Ishikawa (cell line): ENCODE measurements at regions not wholly inside any gene's neighbourhood (a gene's known extent, or its start where the extent isn't known, plus 50 kb on each side); places are given as distances from the start of the nearest gene placed in this dataset.

ENCODE experiments used
- CEBPB ChIP-seq: IDR thresholded peaks from 2 replicates; pipeline ENCODE4 v1.6.1; 2012
- CREB1 ChIP-seq: IDR thresholded peaks from 2 replicates; pipeline ENCODE4 v1.6.1; 2012; ENCODE audit warnings: low read depth
- EGR1 ChIP-seq: IDR thresholded peaks from 2 replicates; pipeline ENCODE4 v1.6.1; 2012
- EP300 ChIP-seq: IDR thresholded peaks from 2 replicates; pipeline ENCODE4 v1.6.1; 2012; ENCODE audit warnings: borderline replicate concordance
- FOXM1 ChIP-seq: IDR thresholded peaks from 2 replicates; pipeline ENCODE4 v1.6.1; 2012; ENCODE audit warnings: low read depth, borderline replicate concordance
- MAX ChIP-seq: IDR thresholded peaks from 2 replicates; pipeline ENCODE4 v1.6.1; 2012
- NFIC ChIP-seq: IDR thresholded peaks from 2 replicates; pipeline ENCODE4 v1.6.1; 2012
- RAD21 ChIP-seq: IDR thresholded peaks from 2 replicates; pipeline ENCODE4 v1.6.1; 2012; ENCODE audit warnings: low read depth
- TAF1 ChIP-seq: IDR thresholded peaks from 2 replicates; pipeline ENCODE4 v1.6.1; 2012; ENCODE audit warnings: low read depth, mild to moderate bottlenecking
- TCF12 ChIP-seq: IDR thresholded peaks from 2 replicates; pipeline ENCODE4 v1.6.1; 2012; ENCODE audit warnings: low read depth
- TEAD4 ChIP-seq: IDR thresholded peaks from 2 replicates; pipeline ENCODE4 v1.6.1; 2012
- USF1 ChIP-seq: IDR thresholded peaks from 2 replicates; pipeline ENCODE4 v1.6.1; 2012
- YY1 ChIP-seq: IDR thresholded peaks from 2 replicates; pipeline ENCODE4 v1.6.1; 2012; ENCODE audit warnings: low read depth
- ZBTB7A ChIP-seq: IDR thresholded peaks from 2 replicates; pipeline ENCODE4 v1.6.1; 2012; ENCODE audit warnings: low read depth
- TF ChIP-seq, protein P1 (sequence below): IDR thresholded peaks from 2 replicates; pipeline ENCODE4 v1.6.1; 2012; ENCODE audit warnings: low read depth, mild to moderate bottlenecking

DNA sequence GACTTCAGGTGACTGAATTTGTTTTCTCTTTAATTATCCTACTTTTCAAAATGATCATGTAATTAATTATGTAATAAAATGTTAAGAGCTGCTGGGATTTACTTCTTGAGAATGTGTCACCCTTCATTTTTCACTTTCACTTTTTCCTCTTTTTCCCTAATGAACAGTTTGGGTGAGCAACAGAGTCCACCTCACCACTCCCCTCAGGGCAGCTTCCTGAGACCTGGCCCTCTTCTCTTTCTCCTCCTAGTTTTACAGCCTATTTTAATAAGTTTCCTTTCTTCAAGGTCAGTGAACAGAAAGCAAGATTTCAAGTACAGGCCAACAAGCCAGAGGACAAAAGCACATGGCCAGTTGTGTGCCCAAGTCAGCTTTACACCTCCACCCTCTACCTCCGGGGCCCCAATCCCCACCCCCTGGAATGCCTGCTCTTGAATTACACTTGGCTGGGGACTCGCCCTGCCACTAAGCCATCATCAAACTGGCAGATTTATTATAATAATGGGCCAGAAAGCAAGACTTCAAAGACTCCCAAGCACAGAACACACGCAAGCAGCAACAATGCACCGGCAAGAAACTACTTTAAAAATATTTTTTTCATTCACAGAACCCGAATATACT lies 143.1 kb upstream of the VOPP1 start:
- TF ChIP-seq EP300 (peak; percentile 69), TCF12 (0 out of 2 replicates have a peak, but pooled peaks have one; percentile 53), NFIC (peak; percentile 52)

DNA sequence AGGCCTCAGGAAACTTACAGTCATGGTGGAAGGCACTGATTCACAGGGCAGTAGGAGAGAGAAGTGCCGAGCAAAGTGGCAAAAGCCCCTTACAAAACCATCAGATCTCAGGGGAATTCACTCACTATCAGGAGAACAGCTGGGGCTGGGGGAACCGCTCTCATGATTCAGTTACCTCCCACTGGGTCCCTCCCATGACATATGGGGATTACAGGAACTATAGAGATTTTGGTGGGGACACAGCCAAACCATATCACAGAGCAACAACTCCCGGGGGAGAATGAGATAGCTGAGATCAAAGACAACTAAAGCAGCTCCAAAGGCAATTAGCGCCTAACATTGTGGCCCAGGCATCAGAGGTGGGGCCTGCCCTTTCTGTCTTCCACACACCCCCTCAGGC lies 85.4 kb upstream of the VOPP1 start:
- no peak for TF ChIP-seq TEAD4
- no peak for TF ChIP-seq CEBPB
- TF ChIP-seq, protein P1, sequence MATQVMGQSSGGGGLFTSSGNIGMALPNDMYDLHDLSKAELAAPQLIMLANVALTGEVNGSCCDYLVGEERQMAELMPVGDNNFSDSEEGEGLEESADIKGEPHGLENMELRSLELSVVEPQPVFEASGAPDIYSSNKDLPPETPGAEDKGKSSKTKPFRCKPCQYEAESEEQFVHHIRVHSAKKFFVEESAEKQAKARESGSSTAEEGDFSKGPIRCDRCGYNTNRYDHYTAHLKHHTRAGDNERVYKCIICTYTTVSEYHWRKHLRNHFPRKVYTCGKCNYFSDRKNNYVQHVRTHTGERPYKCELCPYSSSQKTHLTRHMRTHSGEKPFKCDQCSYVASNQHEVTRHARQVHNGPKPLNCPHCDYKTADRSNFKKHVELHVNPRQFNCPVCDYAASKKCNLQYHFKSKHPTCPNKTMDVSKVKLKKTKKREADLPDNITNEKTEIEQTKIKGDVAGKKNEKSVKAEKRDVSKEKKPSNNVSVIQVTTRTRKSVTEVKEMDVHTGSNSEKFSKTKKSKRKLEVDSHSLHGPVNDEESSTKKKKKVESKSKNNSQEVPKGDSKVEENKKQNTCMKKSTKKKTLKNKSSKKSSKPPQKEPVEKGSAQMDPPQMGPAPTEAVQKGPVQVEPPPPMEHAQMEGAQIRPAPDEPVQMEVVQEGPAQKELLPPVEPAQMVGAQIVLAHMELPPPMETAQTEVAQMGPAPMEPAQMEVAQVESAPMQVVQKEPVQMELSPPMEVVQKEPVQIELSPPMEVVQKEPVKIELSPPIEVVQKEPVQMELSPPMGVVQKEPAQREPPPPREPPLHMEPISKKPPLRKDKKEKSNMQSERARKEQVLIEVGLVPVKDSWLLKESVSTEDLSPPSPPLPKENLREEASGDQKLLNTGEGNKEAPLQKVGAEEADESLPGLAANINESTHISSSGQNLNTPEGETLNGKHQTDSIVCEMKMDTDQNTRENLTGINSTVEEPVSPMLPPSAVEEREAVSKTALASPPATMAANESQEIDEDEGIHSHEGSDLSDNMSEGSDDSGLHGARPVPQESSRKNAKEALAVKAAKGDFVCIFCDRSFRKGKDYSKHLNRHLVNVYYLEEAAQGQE = no peak

DNA sequence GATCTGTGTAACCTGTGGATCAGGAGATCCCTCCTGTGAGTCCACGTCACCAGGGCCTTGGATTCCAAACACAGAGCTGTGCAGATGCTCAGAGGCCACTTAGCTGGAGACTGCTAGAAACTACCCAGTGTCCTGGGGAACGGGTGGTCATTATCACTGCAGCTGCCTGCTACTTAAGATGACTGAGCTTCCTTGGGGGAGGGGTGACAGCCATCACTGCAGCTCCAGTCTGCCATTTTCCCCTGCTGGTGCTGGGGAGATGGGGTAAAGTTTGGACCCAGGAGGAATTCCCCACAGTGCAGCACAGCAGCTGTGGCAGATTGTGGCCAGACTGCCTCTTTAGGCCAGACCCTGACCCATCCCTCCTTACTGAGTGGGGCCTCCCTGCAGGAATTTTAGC lies 78.8 kb upstream of the VOPP1 start:
- no peak for TF ChIP-seq YY1
- TF ChIP-seq NFIC = no peak
- TF ChIP-seq TAF1 = no peak
- no peak for TF ChIP-seq MAX
- no peak for TF ChIP-seq ZBTB7A
- TF ChIP-seq CEBPB = no peak
- no peak for TF ChIP-seq CREB1
- TF ChIP-seq, protein P1 = no peak
- no peak for TF ChIP-seq FOXM1
- no peak for TF ChIP-seq TCF12
- no peak for TF ChIP-seq RAD21
- TF ChIP-seq EP300 = no peak
- TF ChIP-seq USF1 = no peak

- TF ChIP-seq, protein P1 = no peak
- peak; percentile 39; the same call in 1 of the 2 replicates for TF ChIP-seq CEBPB
Measured at GRCh38 chr7:55649238-55649637, 76.9 kb upstream of the VOPP1 start.

- TF ChIP-seq USF1 = no peak
- no peak for TF ChIP-seq TEAD4
- TF ChIP-seq TAF1 = no peak
- TF ChIP-seq FOXM1 = no peak
Measured at GRCh38 chr7:55644567-55644966, 72.3 kb upstream of the VOPP1 start.

GRCh38 chr7:55642266-55642665 lies 70.0 kb upstream of the VOPP1 start:
- TF ChIP-seq TEAD4 (no peak), MAX (no peak), ZBTB7A (no peak), EGR1 (no peak), FOXM1 (no peak), CREB1 (no peak), YY1 (no peak), EP300 (no peak), NFIC (no peak), RAD21 (no peak), CEBPB (no peak), USF1 (no peak), TAF1 (no peak), TCF12 (no peak)
- TF ChIP-seq, protein P1 = no peak
